GM19351 (cell line): ENCODE measurements at regions not wholly inside any gene's neighbourhood (a gene's known extent, or its start where the extent isn't known, plus 50 kb on each side); places are given as distances from the start of the nearest gene placed in this dataset.

Source experiments
- ATAC-seq: cut with Tn5 transposase; IDR thresholded peaks from one replicate; pipeline ENCODE4 v1.9.1; 2021; ENCODE audit warnings: mild to moderate bottlenecking, moderate library complexity; ENCODE audit not compliant: unreplicated experiment

GRCh38 chr13:74449811-74450524, 315.8 kb upstream of the KLF12 start:
- no peak for ATAC-seq

GRCh38 chr13:74444864-74445479, 310.8 kb upstream of the KLF12 start:
- no peak for ATAC-seq

GRCh38 chr13:74444161-74444571, 310.0 kb upstream of the KLF12 start:
- ATAC-seq: no peak

GRCh38 chr13:74443631-74444030, 309.4 kb upstream of the KLF12 start:
- no peak for ATAC-seq

DNA sequence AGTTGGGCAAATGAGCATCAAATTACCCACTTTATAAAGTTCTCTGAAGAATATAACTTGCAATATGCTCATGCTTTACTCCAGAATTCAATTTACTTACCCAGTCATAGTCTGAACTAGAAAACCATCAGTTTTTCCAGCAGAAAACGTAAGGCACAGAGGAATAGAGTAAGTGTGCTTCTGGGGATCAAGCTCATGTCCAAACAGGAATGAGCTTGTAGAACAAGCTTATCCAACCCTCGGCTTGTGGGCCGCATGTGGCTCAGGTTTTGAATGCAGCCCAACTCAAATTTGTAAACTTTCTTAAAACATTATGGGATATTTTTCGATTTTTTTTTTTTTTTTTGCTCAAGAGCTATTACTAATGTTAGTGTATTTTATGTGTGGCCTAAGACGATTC, 308.5 kb upstream of the KLF12 start:
- no peak for ATAC-seq

- ATAC-seq: no peak
Measured at GRCh38 chr13:74438901-74439300, 304.7 kb upstream of the KLF12 start.

- ATAC-seq: no peak
Measured at GRCh38 chr13:74434782-74435181, 300.6 kb upstream of the KLF12 start.

DNA sequence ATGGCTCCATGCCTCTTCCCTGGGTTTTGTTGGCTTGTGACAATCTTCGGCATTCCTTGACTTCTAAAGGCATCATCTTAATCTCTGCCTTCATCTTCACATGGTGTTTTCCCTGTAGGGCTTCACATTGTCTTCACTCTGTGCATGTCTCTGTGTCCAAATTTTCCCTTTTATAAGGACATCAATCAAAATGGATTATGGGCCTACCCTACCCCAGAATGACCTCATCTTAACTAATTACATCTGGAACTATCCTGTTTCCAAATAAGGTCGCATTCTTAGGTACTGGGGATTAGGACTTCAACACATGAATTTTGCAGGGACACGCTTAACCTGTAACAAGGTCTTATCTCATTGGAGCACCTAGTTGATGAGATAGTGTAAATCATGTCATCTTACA, 290.3 kb upstream of the KLF12 start:
- ATAC-seq: no peak

DNA sequence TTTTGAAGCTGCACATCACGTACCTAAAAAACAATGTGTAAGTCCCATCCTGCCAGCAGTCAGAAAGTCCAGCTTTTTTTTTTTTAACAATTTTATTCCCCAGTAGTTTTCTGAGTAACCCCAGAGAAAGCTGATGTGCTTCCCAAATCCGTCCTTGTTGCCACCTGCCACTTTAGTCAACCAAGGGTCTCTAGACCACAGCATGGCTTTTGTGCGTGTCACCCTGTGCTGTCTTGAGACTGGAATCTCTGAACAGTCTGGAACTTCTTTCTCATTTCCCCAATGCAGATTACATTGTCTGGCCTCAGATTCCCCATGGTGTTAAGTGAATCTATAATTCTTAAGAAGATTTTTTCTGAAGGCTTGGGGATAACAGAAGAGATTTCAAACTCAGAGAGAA, 289.2 kb upstream of the KLF12 start:
- no peak for ATAC-seq

DNA sequence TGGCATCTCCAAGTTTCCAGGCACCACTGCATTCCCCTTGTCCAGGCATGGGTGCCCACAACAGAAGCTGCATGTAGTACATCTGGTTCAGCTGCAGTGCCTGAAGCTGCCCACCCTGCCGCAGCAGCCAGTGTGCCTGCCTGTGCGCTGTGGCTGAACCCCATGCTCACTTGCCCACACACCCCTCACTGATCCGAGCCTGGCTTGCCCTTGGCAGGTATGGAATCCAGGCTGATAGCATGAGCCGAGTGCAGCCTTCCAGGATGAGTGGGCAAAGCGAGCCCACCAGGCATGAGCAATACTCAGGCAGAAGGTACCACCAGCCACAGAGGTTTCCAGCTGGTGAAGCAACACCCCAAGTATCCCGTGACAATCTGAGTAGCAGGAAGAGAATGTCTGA, 280.3 kb upstream of the KLF12 start:
- no peak for ATAC-seq

GRCh38 chr13:74413482-74413881, 279.3 kb upstream of the KLF12 start:
- ATAC-seq: no peak

GRCh38 chr13:74409551-74409950, 275.3 kb upstream of the KLF12 start:
- ATAC-seq: no peak

GRCh38 chr13:74406420-74406819, 272.2 kb upstream of the KLF12 start:
- ATAC-seq: no peak

- ATAC-seq: no peak
Measured at GRCh38 chr13:74398599-74398998, 264.4 kb upstream of the KLF12 start.

DNA sequence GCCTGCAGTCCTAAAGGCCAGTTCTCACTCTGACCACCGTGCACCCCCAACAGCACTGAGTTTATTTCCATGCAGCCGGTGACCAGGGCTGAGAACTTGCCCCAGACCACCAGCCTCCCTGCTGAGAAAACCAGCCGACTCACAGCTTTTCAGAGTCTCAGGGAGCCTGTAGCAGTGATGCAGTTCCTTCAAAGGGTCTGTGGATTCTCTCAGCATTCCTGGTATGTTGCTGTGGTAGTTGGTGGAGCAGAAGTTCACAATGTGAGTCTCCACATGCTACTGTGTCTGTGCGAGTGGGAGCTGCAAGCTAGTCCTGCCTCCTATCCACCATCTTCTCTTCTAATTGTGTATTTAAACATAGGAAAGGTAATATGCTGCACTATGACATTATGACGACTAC, 254.9 kb upstream of the KLF12 start:
- ATAC-seq: no peak

- ATAC-seq: no peak
Measured at GRCh38 chr13:74388626-74389025, 254.4 kb upstream of the KLF12 start.

- ATAC-seq: no peak
Measured at GRCh38 chr13:74372511-74372910, 238.3 kb upstream of the KLF12 start.

GRCh38 chr13:74367193-74367592, 233.0 kb upstream of the KLF12 start:
- ATAC-seq: no peak

GRCh38 chr13:74361274-74361673, 227.1 kb upstream of the KLF12 start:
- no peak for ATAC-seq

GRCh38 chr13:74346960-74347359, 212.8 kb upstream of the KLF12 start:
- ATAC-seq: no peak

GRCh38 chr13:74338341-74338740, 204.1 kb upstream of the KLF12 start:
- ATAC-seq: no peak

- no peak for ATAC-seq
Measured at GRCh38 chr13:74336546-74336945, 202.3 kb upstream of the KLF12 start.

DNA sequence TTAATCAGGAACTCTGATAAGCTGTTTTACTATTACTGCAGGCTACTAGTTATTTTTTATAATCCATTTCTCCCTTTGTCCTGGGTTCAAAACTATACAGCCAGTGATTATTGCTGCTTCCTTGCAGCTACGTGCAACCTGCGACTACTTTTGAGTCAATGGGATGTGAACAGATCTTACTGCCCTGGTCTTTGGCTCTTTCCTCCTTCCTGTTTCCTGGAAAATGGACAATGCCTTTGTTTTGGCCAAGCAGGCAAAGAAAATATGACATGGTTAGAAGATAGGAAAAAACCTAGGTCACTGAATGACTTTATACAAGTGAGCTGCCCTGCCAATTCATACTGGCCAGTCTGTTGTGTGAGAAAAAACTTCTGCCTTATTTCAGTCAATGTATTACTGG, 201.2 kb upstream of the KLF12 start:
- ATAC-seq: no peak
